ENCODE measurements at regions not wholly inside any gene's neighbourhood (a gene's known extent, or its start where the extent isn't known, plus 50 kb on each side); places are given as distances from the start of the nearest gene placed in this dataset.
"Not testable (repeated sequence)": the region's sequence is repeated elsewhere in the genome, so short reads cannot be mapped to it uniquely, and the experiment has no call there.

DNA sequence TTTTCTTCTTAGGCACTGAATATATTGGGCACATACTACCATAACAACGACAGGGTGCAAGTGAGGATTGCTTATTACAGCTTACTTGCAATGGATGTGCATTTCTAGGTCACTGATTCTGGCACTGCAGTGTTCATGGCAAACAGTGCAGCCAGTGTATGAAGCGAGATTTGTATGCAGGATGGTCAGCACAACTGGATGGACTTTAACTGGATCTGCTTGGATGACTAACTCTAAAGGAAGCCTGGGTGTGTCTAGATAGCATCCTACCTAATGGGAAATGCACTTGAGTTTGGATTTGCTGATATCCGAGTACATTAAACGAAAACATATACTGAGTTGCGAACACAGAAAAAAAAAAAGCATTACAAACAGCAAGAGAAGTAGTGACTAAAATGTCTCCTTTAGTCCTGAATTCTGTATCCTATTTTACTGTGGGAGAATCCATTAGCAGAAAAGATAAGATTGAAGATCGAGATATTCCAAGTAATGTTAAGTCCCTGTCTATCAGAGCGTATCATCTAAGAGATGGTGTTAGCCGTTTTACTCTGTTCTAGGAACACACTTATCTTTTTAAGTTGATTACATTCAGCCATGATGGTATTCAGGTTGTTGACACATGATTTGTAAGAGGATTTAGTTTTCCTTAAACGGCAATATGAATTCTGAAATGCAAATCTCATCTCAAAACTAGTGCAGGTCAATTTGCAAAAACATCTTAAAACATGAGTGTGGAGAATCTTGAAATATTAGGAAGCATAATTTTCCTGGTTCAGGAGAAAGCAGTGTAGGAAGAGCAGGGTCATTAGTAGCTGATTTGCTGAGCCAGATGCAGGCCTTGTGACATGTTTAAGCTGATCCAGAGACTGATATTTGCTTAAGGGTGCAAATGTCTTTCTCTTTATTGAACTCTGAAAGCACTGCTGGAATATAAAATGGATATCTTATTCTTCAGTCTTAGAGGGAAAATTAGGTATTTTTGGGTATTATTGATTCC lies 142.6 kb upstream of the CPHXL start:
- CTCF ChIA-PET = no interaction called here
- TF ChIP-seq, protein P1, sequence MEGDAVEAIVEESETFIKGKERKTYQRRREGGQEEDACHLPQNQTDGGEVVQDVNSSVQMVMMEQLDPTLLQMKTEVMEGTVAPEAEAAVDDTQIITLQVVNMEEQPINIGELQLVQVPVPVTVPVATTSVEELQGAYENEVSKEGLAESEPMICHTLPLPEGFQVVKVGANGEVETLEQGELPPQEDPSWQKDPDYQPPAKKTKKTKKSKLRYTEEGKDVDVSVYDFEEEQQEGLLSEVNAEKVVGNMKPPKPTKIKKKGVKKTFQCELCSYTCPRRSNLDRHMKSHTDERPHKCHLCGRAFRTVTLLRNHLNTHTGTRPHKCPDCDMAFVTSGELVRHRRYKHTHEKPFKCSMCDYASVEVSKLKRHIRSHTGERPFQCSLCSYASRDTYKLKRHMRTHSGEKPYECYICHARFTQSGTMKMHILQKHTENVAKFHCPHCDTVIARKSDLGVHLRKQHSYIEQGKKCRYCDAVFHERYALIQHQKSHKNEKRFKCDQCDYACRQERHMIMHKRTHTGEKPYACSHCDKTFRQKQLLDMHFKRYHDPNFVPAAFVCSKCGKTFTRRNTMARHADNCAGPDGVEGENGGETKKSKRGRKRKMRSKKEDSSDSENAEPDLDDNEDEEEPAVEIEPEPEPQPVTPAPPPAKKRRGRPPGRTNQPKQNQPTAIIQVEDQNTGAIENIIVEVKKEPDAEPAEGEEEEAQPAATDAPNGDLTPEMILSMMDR (IDR thresholded peaks at IDR 0.05; ENCODE audit: insufficient read depth, low read length, missing control alignments) = no peak

DNA sequence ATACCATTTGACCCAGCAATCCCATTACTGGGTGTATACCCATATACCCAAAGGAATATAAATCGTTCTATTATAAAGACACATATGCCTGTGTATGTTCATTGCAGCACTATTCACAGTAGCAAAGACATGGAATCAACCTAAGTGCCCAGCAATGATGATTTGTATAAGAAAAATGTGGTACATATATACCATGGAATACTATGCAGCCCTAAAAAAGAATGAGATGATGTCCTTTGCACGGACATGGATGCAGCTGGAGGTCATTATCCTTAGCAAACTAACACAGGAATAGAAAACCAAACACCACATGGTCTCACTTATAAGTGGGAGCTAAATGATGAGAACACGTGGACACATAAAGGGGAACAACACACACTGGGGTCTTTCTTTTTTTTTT lies 155.0 kb upstream of the CPHXL start:
- CTCF ChIA-PET; DNase-seq (ENCODE audit: low read depth, low spot score); H3K4me3 ChIP-seq (ENCODE audit: low read depth, low read length); POLR2A ChIA-PET: not testable (repeated sequence)

More for the DNA sequence above, 142.6 kb upstream of the CPHXL start:
- DNase-seq (ENCODE audit: low read depth, low spot score) = no peak
- H3K4me3 ChIP-seq (ENCODE audit: low read depth, low read length) = no peak overlapping the region
- POLR2A ChIA-PET = no interaction called here

DNA sequence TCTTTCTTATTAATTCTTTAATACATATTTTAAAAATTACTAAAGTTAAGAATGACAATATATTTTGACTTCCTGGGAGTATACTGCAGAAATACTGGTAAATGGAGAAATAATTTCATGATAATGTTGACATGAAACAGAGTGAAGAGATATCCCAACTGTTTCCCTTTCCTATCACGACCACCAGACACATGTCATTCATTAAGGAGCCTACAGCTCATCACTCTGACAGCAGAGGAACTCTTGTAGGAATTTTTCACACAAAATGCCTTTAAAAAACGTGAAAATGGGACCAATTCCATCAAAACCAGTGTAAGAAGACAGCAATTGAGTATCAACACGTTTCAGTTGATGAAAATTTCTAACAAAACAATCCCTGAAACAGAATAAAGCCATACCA lies 172.9 kb upstream of the CPHXL start:
- ChIA-PET CTCF (no interaction called here), POLR2A (no interaction called here)
- no peak overlapping the region for H3K4me3 ChIP-seq (ENCODE audit: low read depth, low read length)
- DNase-seq (ENCODE audit: low read depth, low spot score) = no peak
- TF ChIP-seq, protein P1 (IDR thresholded peaks at IDR 0.05; ENCODE audit: insufficient read depth, low read length, missing control alignments) = no peak

DNA sequence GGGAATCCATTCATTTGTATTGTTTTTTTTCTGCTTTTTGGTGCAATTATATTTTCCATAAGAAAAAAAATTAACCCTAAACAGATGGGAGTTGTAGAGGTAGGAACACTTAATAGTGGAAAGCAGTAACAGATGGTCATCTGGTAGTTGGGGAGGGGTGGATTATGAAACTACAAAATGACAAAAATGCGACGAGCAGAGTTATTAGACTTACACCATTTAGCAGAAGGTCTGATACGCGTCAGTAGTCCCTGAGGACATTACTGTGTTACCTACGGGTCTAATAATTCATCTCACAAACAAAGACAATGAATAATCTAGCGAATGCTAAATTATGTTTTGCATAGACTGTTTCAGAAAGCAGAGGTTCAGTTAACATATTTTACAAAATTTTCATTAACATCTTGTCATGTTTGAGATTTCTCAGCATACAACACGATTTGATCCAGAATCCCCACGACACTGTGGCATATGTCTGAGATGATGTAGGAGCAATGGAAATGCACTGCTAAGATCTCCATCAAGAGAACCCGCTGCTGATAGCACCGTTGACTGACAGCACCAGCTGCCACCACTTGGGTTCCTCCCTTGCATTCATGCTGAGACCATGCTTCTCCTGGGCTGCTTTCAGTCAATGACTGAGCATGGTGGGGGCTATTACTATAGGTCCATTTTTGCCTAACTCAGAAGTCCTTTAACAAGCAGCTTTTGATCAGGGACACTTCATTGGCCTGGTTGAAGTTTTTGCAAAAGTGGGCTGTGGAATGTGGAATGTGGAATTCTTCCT lies 182.2 kb upstream of the CPHXL start:
- POLR2A ChIA-PET = no interaction called here

DNA sequence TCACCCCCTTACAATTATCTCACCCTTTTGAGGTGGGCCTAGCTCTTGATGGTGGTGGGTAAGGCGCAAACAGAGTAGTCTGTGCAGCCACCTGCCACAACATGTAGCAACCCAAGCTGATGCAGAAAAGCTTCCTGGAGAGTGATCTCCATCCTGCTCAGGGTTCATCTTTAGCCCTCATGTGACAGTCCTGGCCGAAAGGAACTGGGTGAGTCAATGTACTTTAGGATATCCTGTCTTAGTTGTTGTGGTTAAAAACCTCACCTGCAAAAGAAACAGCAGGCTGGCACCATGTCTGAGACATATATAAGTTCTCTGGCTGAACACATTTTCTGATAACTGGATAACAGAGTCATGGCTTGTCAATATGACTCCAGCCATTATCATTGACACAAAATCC lies 183.5 kb upstream of the CPHXL start:
- DNase-seq (ENCODE audit: low read depth, low spot score) = no peak

More for the DNA sequence above, 182.2 kb upstream of the CPHXL start:
- TF ChIP-seq, protein P1 (IDR thresholded peaks at IDR 0.05; ENCODE audit: insufficient read depth, low read length, missing control alignments) = no peak
- no peak overlapping the region for H3K4me3 ChIP-seq (ENCODE audit: low read depth, low read length)
- CTCF ChIA-PET = no interaction called here
- no peak for DNase-seq (ENCODE audit: low read depth, low spot score)

DNA sequence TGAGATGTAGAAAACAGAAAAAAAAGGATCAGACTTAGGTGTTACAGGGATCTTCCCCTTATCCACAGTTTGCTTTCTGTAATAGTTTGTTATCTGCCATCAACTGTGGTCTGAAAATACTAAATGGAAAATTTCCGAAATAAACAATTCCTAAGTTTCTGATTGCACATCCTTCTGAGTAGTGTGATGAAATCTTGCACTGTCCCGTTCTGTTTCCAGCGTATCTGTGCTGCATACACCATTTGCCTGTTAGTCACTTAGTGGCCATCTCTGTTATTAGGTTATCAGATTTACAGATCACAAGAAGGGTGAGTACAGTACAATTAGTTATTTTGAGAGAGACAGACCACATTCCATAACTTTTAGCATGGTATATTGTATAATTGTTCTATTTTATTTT lies 185.6 kb upstream of the CPHXL start:
- DNase-seq (ENCODE audit: low read depth, low spot score) = no peak
- TF ChIP-seq, protein P1 (IDR thresholded peaks at IDR 0.05; ENCODE audit: insufficient read depth, low read length, missing control alignments) = no peak
- CTCF ChIA-PET = no interaction called here
- H3K4me3 ChIP-seq (ENCODE audit: low read depth, low read length) = no peak overlapping the region
- POLR2A ChIA-PET = no interaction called here

More for the DNA sequence above, 183.5 kb upstream of the CPHXL start:
- CTCF ChIA-PET = no interaction called here
- POLR2A ChIA-PET = no interaction called here
- H3K4me3 ChIP-seq (ENCODE audit: low read depth, low read length) = no peak overlapping the region
- TF ChIP-seq, protein P1 (IDR thresholded peaks at IDR 0.05; ENCODE audit: insufficient read depth, low read length, missing control alignments) = no peak

Measured in AG04449 (cell line).